Medulla oblongata (tissue), 1 donor: ENCODE measurements at regions not wholly inside any gene's neighbourhood (a gene's known extent, or its start where the extent isn't known, plus 50 kb on each side); places are given as distances from the start of the nearest gene placed in this dataset.
"Not testable (repeated sequence)": the region's sequence is repeated elsewhere in the genome, so short reads cannot be mapped to it uniquely, and the experiment has no call there.

Experiments used
- DNase-seq: peaks from one replicate; pipeline ENCODE4 v3.0.0-alpha.2; 2015; ENCODE audit errors: extremely low spot score

- no peak for DNase-seq
Observed at GRCh38 chr21:21997390-21998333, 999.5 kb downstream of the NCAM2 start.

DNA sequence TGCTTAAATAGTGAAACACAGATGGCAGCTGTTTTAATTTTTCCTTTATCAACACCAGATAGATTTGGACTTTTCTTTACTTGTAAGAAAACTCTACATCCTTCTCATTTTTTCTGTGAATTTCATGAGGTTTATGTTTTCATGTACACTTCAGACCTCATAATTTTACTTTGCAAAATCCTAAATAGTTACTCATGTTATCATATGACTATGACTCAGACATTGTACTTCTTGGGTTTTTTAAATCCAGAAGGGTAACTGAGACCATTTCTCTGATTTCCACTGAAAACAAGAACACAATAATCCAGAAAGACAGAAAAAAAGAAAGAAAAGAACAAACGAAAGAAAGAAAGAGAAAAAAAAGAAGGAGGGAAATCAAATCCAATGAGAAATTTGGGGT, 1021.6 kb downstream of the NCAM2 start:
- no peak for DNase-seq

GRCh38 chr21:22020221-22020620, 1022.0 kb downstream of the NCAM2 start:
- no peak for DNase-seq

GRCh38 chr21:22023896-22024295, 1025.7 kb downstream of the NCAM2 start:
- not testable (repeated sequence) for DNase-seq

DNA sequence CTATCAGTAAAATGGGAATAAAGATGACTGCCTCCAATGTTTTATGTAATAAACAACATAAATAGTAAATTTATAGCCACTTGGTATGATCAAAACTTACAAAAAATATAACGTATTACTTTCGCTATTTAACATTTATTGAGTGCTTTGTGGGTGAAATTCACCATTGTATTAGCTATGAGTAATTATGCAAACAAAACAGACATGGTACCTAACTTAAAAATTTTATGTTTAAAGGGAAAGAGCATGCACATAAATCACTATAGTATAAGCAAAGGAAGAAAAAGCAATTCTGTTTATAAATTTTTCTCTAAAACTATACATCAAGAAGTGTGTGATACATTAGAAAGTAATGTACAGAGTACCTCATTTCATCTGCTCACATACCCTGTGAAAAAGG, 1046.2 kb downstream of the NCAM2 start:
- no peak for DNase-seq

- DNase-seq: no peak
Observed at GRCh38 chr21:22046576-22046975, 1048.4 kb downstream of the NCAM2 start.

DNA sequence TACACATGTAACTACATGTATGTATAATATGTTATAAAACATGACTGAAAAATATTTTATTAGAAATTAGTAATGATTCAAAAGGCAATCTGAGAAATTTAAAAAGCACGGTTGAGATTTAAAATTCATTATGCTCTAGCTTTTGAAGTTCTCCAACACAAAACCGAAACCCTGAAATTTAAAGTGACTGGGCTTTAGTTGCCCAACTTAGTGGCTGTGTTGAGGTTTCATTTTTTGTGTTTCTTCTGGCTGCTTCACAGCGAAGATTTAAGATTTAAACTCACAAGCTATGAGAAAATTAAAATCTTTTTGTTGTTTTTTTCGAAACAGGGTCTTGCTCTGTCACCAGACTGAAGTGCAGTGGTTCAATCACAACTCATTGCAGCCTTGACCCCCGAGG, 1058.7 kb downstream of the NCAM2 start:
- DNase-seq: no peak

GRCh38 chr21:22062472-22063139, 1064.4 kb downstream of the NCAM2 start:
- no peak for DNase-seq

- no peak for DNase-seq
Observed at GRCh38 chr21:22063140-22063539, 1064.9 kb downstream of the NCAM2 start.

DNA sequence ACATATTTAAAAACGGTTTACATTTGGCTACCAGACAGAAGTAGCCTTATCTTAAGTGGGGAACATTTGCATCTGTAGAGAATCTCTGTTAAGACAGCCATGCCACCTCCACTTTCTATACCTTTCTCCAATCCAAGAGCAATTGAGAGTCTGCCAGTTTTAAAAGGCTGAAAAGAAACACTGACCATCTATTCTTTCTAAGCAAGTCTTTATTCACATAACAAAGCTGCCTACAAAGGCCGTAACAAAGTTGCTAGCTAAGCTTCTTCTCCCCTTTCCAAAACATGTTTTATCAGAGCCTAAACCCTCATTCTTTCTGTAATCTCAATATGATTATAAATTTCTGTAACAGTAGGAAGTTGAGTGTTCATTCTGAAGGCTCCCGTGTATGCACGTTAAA, 1078.3 kb downstream of the NCAM2 start:
- no peak for DNase-seq

DNA sequence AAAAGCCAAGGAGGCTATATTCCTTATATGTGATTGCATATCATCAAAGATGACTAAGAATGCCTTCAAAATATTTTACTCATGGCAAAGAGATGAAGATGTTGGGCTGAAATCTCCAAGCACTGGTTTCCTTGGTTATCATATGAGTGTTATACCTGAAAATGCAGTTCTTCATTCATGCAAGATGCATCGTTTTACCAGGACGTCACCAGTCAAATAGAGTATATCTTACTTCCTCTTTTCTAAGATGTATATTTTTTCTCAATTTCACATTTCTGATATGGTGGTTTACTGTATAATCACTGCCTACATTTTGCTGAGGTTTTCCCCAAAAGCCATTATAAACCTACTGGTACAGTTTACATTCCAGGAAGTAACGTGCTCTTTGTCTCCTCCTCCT, 1085.7 kb downstream of the NCAM2 start:
- no peak for DNase-seq

GRCh38 chr21:22096314-22096713, 1098.1 kb downstream of the NCAM2 start:
- no peak for DNase-seq

DNA sequence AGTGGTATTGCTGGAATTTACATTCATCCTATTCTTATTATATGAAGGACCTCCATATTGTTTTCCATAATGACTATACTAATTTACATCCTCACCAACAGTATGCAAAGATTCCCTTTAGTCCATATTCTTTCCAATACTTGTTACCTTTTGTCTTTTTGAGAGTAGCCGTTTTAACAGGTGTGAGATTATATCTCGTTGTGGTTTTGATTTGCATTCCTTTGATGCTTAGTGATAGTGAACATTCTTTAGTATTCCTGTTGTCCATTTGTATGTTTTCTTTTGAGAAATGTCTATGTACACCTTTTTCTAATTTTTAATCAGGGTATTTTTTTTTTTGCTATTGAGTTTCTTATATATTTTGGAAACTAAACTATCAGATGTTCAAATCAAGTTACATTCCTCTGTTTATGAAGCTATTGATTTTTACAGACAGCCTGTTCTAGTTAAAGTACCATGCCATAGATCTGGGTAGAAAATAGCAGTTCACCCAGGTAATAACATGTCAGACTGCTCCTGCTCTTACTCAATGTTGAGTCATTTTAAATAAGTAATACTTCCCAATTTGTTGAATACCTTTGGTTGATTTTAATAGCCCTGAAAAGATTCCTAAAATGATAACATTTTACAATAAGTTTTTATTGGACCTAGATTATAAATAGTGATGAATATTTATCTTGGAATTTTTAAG, 1108.7 kb downstream of the NCAM2 start:
- DNase-seq: no peak

DNA sequence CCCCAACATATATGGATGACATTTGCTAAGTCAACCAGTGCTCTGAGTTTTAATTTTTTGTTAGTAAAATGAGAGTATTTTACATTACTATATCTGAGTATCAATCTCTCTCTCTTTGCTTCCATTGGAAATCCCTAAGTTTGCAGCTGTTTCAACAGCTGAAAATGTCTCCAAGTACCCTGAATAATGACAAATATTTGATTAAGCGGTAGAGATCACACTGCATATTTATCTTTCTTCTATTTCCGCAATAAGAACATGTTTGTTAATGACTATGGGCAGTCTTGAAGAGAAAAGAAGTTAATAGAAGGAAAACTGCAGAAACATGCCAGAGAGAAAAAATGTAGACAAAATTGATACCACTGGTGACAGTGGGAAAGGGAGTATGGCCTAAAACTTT, 1117.5 kb downstream of the NCAM2 start:
- DNase-seq: no peak

GRCh38 chr21:22120616-22121266, 1122.5 kb downstream of the NCAM2 start:
- no peak for DNase-seq

- DNase-seq: no peak
Observed at GRCh38 chr21:22125581-22125980, 1127.4 kb downstream of the NCAM2 start.

- DNase-seq: no peak
Observed at GRCh38 chr21:22128671-22129070, 1130.5 kb downstream of the NCAM2 start.

DNA sequence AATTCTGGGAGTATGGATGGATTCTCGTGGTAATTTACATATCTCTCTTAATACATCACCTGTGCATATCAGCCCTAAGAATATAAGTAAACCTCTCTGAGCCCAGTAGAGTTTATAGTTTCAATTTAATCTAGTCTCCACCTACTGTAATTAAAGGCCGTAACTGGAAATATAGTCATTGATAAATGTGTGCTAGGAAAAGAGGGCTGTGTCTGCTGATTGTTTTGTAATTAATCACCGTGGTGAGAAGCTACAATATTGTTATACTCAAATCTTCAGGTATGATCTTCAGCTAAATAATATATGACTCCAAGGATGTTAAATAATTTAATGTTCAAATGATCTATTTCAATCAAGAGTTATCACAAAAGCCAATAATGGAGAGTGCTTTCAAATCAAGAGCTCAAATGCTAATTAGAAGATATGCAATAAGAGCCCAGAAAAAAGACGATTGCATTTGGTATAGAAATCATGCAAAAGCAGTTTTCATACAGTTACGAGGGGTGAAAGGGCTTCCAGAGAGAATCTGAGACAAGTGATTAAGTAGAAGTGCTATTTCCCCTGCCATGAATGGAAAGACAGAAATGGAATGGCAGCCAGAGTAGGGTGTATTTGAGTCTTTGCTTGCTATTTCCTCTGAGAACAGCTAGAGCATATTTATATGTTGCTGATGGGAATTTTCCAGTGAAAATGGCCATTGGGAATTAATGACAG, 1134.3 kb downstream of the NCAM2 start:
- DNase-seq: no peak

- DNase-seq: no peak
Observed at GRCh38 chr21:22136740-22137139, 1138.5 kb downstream of the NCAM2 start.

- DNase-seq: no peak
Observed at GRCh38 chr21:22138297-22139016, 1140.2 kb downstream of the NCAM2 start.

- no peak for DNase-seq
Observed at GRCh38 chr21:22145545-22145944, 1147.3 kb downstream of the NCAM2 start.
